Endothelial cell of umbilical vein (primary cell): ENCODE measurements at regions not wholly inside any gene's neighbourhood (a gene's known extent, or its start where the extent isn't known, plus 50 kb on each side); places are given as distances from the start of the nearest gene placed in this dataset.
A peak's percentile ranks its signal among the peaks of the same experiment; 100 is the strongest.
"Not testable (repeated sequence)": the region's sequence is repeated elsewhere in the genome, so short reads cannot be mapped to it uniquely, and the experiment has no call there.

ENCODE experiments used
- BruUV-seq: library from RNA; stranded (reverse); fragments of 400-500 nt; replicated peaks from 2 replicates; lab custom pipeline; 2021; lab: Mats Ljungman, UMichigan
- CTCF ChIA-PET: fragments of 300-600, 350-600 bp; sonication (Branson Sonifier 250); formaldehyde crosslinking; loops from one replicate; lab custom pipeline; 2021; ENCODE audit warnings: antibody characterized with exemption, inconsistent platforms; lab: Charles Lee
- POLR2A ChIA-PET: fragments of 300-600, 350-600 bp; sonication (Branson Sonifier 250); formaldehyde crosslinking; loops from one replicate; lab custom pipeline; 2021; ENCODE audit warnings: antibody characterized with exemption, inconsistent platforms; lab: Charles Lee
- DNase-seq: peaks from one replicate; pipeline ENCODE4 v3.0.0-alpha.2; 2011; ENCODE audit warnings: low read depth, low spot score
- FAIRE-seq: peaks from 2 replicates; lab custom pipeline; 2011; peaks lifted over from hg19 to GRCh38; lab: Jason Lieb, UNC
- H2AFZ ChIP-seq: 2 replicates; pipeline ENCODE4 v1.6.0; 2012; ENCODE audit warnings: low read depth, low read length, control low read depth, inconsistent platforms
- H3K27ac ChIP-seq: 2 replicates; pipeline ENCODE4 v1.5.1; 2011; ENCODE audit warnings: low read depth, mild to moderate bottlenecking, control low read depth, low read length, moderate library complexity; ENCODE audit not compliant: insufficient read depth
- H3K27me3 ChIP-seq, 2 experiments: 2 replicates each; pipeline versions ENCODE4 v1.6.0 to v1.6.1; 2011; ENCODE audit warnings: low read length in 2 of 2, mixed read lengths in 1 of 2; ENCODE audit not compliant: control insufficient read depth in 2 of 2, insufficient read depth in 2 of 2
- H3K36me3 ChIP-seq, 2 experiments: 2 replicates in 1 of 2; 3 replicates in 1 of 2; pipeline ENCODE4 v1.5.1; 2011; ENCODE audit warnings: low read length in 2 of 2, mild to moderate bottlenecking in 1 of 2, moderate library complexity in 1 of 2; ENCODE audit not compliant: control insufficient read depth in 2 of 2, insufficient read depth in 2 of 2; ENCODE audit errors: extremely low read depth in 1 of 2
- H3K4me1 ChIP-seq: 3 replicates; pipeline ENCODE4 v1.5.1; 2011; ENCODE audit warnings: mild to moderate bottlenecking, low read length; ENCODE audit not compliant: control insufficient read depth, insufficient read depth; ENCODE audit errors: extremely low read depth
- H3K4me2 ChIP-seq: 2 replicates; pipeline ENCODE4 v1.6.1; 2011; ENCODE audit warnings: low read length, control low read depth, mixed read lengths; ENCODE audit not compliant: insufficient read depth
- H3K4me3 ChIP-seq, 3 experiments: fragments of 200-600 bp in 1 of 3; sonication (generic), shearing (Covaris generic) in 1 of 3; replicated peaks in 1 of 3; 2 replicates each; pipeline ENCODE4 v1.5.1; 2011 to 2016; ENCODE audit warnings: control low read depth in 3 of 3, low read length in 3 of 3, mild to moderate bottlenecking in 2 of 3, inconsistent platforms in 1 of 3, low read depth in 1 of 3, moderate library complexity in 1 of 3; ENCODE audit not compliant: insufficient read depth in 1 of 3
- H3K79me2 ChIP-seq: 2 replicates; pipeline ENCODE4 v1.6.0; 2012; ENCODE audit warnings: low read length, inconsistent platforms; ENCODE audit not compliant: control insufficient read depth, insufficient read depth
- H3K9ac ChIP-seq: replicated peaks from 2 replicates; pipeline ENCODE3; 2011; ENCODE audit warnings: low read length, control low read depth; ENCODE audit not compliant: insufficient read depth; ENCODE audit errors: extremely low read depth
- H3K9me1 ChIP-seq: replicated peaks from 3 replicates; pipeline ENCODE4 v1.6.0; 2011; ENCODE audit warnings: mild to moderate bottlenecking, low read length; ENCODE audit not compliant: control insufficient read depth, insufficient read depth; ENCODE audit errors: extremely low read depth
- H3K9me3 ChIP-seq: replicated peaks from 2 replicates; pipeline ENCODE4 v1.5.1; 2012; ENCODE audit warnings: low read length, inconsistent platforms; ENCODE audit not compliant: control insufficient read depth, insufficient read depth
- H4K20me1 ChIP-seq: replicated peaks from 2 replicates; pipeline ENCODE3; 2011; ENCODE audit warnings: mild to moderate bottlenecking, low read length; ENCODE audit not compliant: control insufficient read depth, insufficient read depth; ENCODE audit errors: extremely low read depth
- CTCF ChIP-seq, 2 donors: IDR thresholded peaks; 1 replicate in 1 of 2; 2 replicates in 1 of 2; pipeline ENCODE4 v1.5.1; 2011; ENCODE audit warnings: low read length in 2 of 2, mild to moderate bottlenecking in 2 of 2, moderate library complexity in 2 of 2, control low read depth in 1 of 2, inconsistent platforms in 1 of 2, low read depth in 1 of 2; ENCODE audit not compliant: insufficient read depth in 1 of 2; ENCODE audit errors: extremely low read depth in 1 of 2
- EZH2 ChIP-seq: IDR thresholded peaks from 2 replicates; pipeline ENCODE4 v1.6.1; 2012; ENCODE audit warnings: borderline replicate concordance, low read depth, mild to moderate bottlenecking, moderate library complexity, low read length, inconsistent platforms; ENCODE audit not compliant: severe bottlenecking
- FOS ChIP-seq: IDR thresholded peaks from 2 replicates; pipeline ENCODE4 v1.6.1; 2011; ENCODE audit warnings: mild to moderate bottlenecking, low read length, moderate library complexity, borderline replicate concordance; ENCODE audit not compliant: insufficient read depth
- GATA2 ChIP-seq: IDR thresholded peaks from 2 replicates; pipeline ENCODE4 v1.7.0; 2011; ENCODE audit warnings: low read depth, mild to moderate bottlenecking, moderate library complexity, mixed read lengths, low read length; ENCODE audit not compliant: insufficient read length, insufficient read depth
- JUN ChIP-seq: IDR thresholded peaks from 2 replicates; pipeline ENCODE4 v1.6.1; 2011; ENCODE audit warnings: borderline replicate concordance, low read depth; ENCODE audit not compliant: insufficient read length, insufficient read depth
- MAX ChIP-seq: IDR thresholded peaks from 2 replicates; pipeline ENCODE4 v1.6.1; 2011; ENCODE audit not compliant: insufficient read depth, insufficient read length
- MYC ChIP-seq: IDR thresholded peaks from one replicate; pipeline ENCODE4 v1.6.1; 2011; ENCODE audit warnings: mild to moderate bottlenecking, low read depth, low read length
- POLR2A ChIP-seq: IDR thresholded peaks from 2 replicates; pipeline ENCODE4 v1.6.1; 2012; ENCODE audit warnings: low read depth, mild to moderate bottlenecking, control low read depth, low read length
- POLR2AphosphoS5 ChIP-seq: IDR thresholded peaks from 2 replicates; pipeline ENCODE4 v1.6.1; 2012; ENCODE audit warnings: low read depth, mild to moderate bottlenecking, control low read depth, low read length, moderate library complexity; ENCODE audit not compliant: insufficient read depth
- dilution Hi-C: fragments of 300-500 bp; cut with MboI; formaldehyde crosslinking; loops from one replicate; pipeline ENCODE4 v1.15.0; 2019; ENCODE audit warnings: low sequenced_read_pairs; ENCODE audit not compliant: extremely low pct_ligation_motif_present
- intact Hi-C: fragments of 100-400 bp; cut with micrococcal nuclease; formaldehyde crosslinking; loops from one replicate; pipeline ENCODE4 v1.10.0; 2022

- H3K27me3 ChIP-seq, H3K4me2 ChIP-seq, H3K27ac ChIP-seq, CTCF ChIA-PET, BruUV-seq, H3K9ac ChIP-seq, H3K4me3 ChIP-seq, H3K79me2 ChIP-seq, POLR2A ChIA-PET, FAIRE-seq, H4K20me1 ChIP-seq, H3K4me1 ChIP-seq, H3K9me1 ChIP-seq, dilution Hi-C loops, DNase-seq, H3K36me3 ChIP-seq, H2AFZ ChIP-seq, intact Hi-C loops: not testable (repeated sequence)
- H3K9me3 ChIP-seq: peaks cover 37% of the 10 kb centered on the region
Observed at GRCh38 chr21:10461445-10461844, 59.9 kb upstream of the TPTE start.

- intact Hi-C loops: no loop called here
- no peak for TF ChIP-seq POLR2A
- no peak for TF ChIP-seq MAX
- TF ChIP-seq MYC: no peak
- no peak for TF ChIP-seq GATA2
- TF ChIP-seq POLR2AphosphoS5: no peak
- no peak for TF ChIP-seq EZH2
- no peak for TF ChIP-seq CTCF (IDR thresholded peaks at IDR 0.05; ENCODE audit: extremely low read depth in 1 of 2, insufficient read depth in 1 of 2, low read depth in 1 of 2, low read length in 2 of 2)
- TF ChIP-seq JUN: no peak
- no peak for TF ChIP-seq FOS
- no peak overlapping the region for H3K27ac ChIP-seq
- no peaks in the 10 kb centered on the region for H3K79me2 ChIP-seq
- ChIA-PET CTCF (no interaction called here), POLR2A (no interaction called here)
- no peak overlapping the region for H2AFZ ChIP-seq
- dilution Hi-C loops: no loop called here
- no peak overlapping the region for H3K4me2 ChIP-seq
- no peak overlapping the region for H3K9ac ChIP-seq
- no peaks in the 10 kb centered on the region for H3K36me3 ChIP-seq
- no peak for DNase-seq
- no peak for FAIRE-seq
- no peaks in the 10 kb centered on the region for H3K27me3 ChIP-seq
- H3K9me3 ChIP-seq: peaks cover 32% of the 10 kb centered on the region
- no peaks in the 10 kb centered on the region for H3K4me1 ChIP-seq
- H4K20me1 ChIP-seq: no peaks in the 10 kb centered on the region
- no TSS peak for BruUV-seq
- H3K9me1 ChIP-seq: no peaks in the 10 kb centered on the region
- peak overlapping the region in 1 of 3 experiments; percentile 31 for H3K4me3 ChIP-seq
Observed at GRCh38 chr21:10463156-10463555, 58.2 kb upstream of the TPTE start.
